WTC11 (cell line): ENCODE measurements at regions not wholly inside any gene's neighbourhood (a gene's known extent, or its start where the extent isn't known, plus 50 kb on each side); places are given as distances from the start of the nearest gene placed in this dataset.

Source experiments
- ATAC-seq: fragments of 200-7000 bp; cut with Tn5 transposase; 2 replicates; pipeline ENCODE4 v1.10.0; 2021; ENCODE audit warnings: mild to moderate bottlenecking, moderate library complexity
- CTCF ChIA-PET: fragments of 300-600 bp; sonication (Branson Sonifier 250); formaldehyde crosslinking; loops from one replicate; lab custom pipeline; 2021; ENCODE audit warnings: antibody characterized with exemption; lab: Charles Lee
- POLR2A ChIA-PET: fragments of 350-600 bp; sonication (Branson Sonifier 250); formaldehyde crosslinking; loops from one replicate; lab custom pipeline; 2021; ENCODE audit warnings: antibody characterized with exemption; lab: Charles Lee
- DNase-seq: peaks from one replicate; pipeline ENCODE4 v3.0.0; 2021; ENCODE audit warnings: low spot score
- H3K27ac Mint-ChIP-seq: 2 replicates; pipeline ENCODE4 v1.8.0; 2021; ENCODE audit warnings: mixed read lengths
- H3K27me3 Mint-ChIP-seq: 2 replicates; pipeline ENCODE4 v1.8.0; 2021; ENCODE audit warnings: low read depth, mild to moderate bottlenecking, moderate library complexity, mixed read lengths
- H3K36me3 Mint-ChIP-seq: 2 replicates; pipeline ENCODE4 v1.8.0; 2021; ENCODE audit warnings: mixed read lengths
- H3K4me1 Mint-ChIP-seq: 2 replicates; pipeline ENCODE4 v1.8.0; 2022; ENCODE audit warnings: mixed read lengths
- H3K4me3 Mint-ChIP-seq: 2 replicates; pipeline ENCODE4 v1.8.0; 2021; ENCODE audit warnings: mild to moderate bottlenecking, moderate library complexity, mixed read lengths
- H3K9me3 Mint-ChIP-seq: 2 replicates; pipeline ENCODE4 v1.8.0; 2021; ENCODE audit warnings: mixed read lengths
- ATF2 ChIP-seq: sonication (generic); formaldehyde crosslinking; IDR thresholded peaks from 2 replicates; pipeline ENCODE4 v1.8.1; 2022; ENCODE audit warnings: low read depth, missing genetic modification reagents, borderline replicate concordance
- CDX4 ChIP-seq: fragments of 250-450 bp; sonication (Bioruptor Pico); IDR thresholded peaks from 2 replicates; pipeline ENCODE4 v1.9.0; 2021; ENCODE audit warnings: moderate library complexity, mild to moderate bottlenecking, inconsistent platforms, borderline replicate concordance
- CREB1 ChIP-seq: sonication (generic); formaldehyde crosslinking; IDR thresholded peaks from 2 replicates; pipeline ENCODE4 v1.8.0; 2023; ENCODE audit warnings: mild to moderate bottlenecking, missing genetic modification reagents
- E2F5 ChIP-seq: sonication (generic); formaldehyde crosslinking; IDR thresholded peaks from 2 replicates; pipeline ENCODE4 v1.8.1; 2022; ENCODE audit warnings: mild to moderate bottlenecking, moderate library complexity, missing genetic modification reagents
- ELF4 ChIP-seq: sonication (generic); formaldehyde crosslinking; IDR thresholded peaks from 2 replicates; pipeline ENCODE4 v1.8.1; 2022; ENCODE audit warnings: low read depth, mild to moderate bottlenecking, moderate library complexity, missing genetic modification reagents
- EMX1 ChIP-seq: fragments of 250-450 bp; sonication (Bioruptor Pico); IDR thresholded peaks from 2 replicates; pipeline ENCODE4 v1.8.0; 2021; ENCODE audit warnings: mild to moderate bottlenecking
- FOXK1 ChIP-seq: sonication (generic); formaldehyde crosslinking; IDR thresholded peaks from 2 replicates; pipeline ENCODE4 v1.8.0; 2022; ENCODE audit warnings: mild to moderate bottlenecking, moderate library complexity, missing genetic modification reagents
- FOXP4 ChIP-seq: sonication (generic); formaldehyde crosslinking; IDR thresholded peaks from 2 replicates; pipeline ENCODE4 v1.8.0; 2022; ENCODE audit warnings: mild to moderate bottlenecking, missing genetic modification reagents
- GRHL2 ChIP-seq: fragments of 250-450 bp; sonication (Bioruptor Pico); IDR thresholded peaks from 2 replicates; pipeline ENCODE4 v1.8.0; 2022; ENCODE audit warnings: mild to moderate bottlenecking, moderate library complexity; ENCODE audit not compliant: insufficient replicate concordance, severe bottlenecking
- HMGA2 ChIP-seq: fragments of 250-450 bp; sonication (Bioruptor Pico); IDR thresholded peaks from 2 replicates; pipeline ENCODE4 v1.4.0; 2021; ENCODE audit warnings: mild to moderate bottlenecking, moderate library complexity
- HMGXB4 ChIP-seq: sonication (generic); formaldehyde crosslinking; IDR thresholded peaks from 2 replicates; pipeline ENCODE4 v1.8.1; 2023; ENCODE audit warnings: mild to moderate bottlenecking, moderate library complexity, missing genetic modification reagents
- JUN ChIP-seq: sonication (generic); formaldehyde crosslinking; IDR thresholded peaks from 2 replicates; pipeline ENCODE4 v1.8.0; 2023; ENCODE audit warnings: mild to moderate bottlenecking, missing genetic modification reagents
- NFE2L1 ChIP-seq: sonication (generic); formaldehyde crosslinking; IDR thresholded peaks from 2 replicates; pipeline ENCODE4 v1.8.1; 2023; ENCODE audit warnings: missing genetic modification reagents
- PRDM15 ChIP-seq: sonication (generic); formaldehyde crosslinking; IDR thresholded peaks from 2 replicates; pipeline ENCODE4 v1.8.0; 2022; ENCODE audit warnings: missing genetic modification reagents
- TCF7 ChIP-seq: sonication (generic); formaldehyde crosslinking; IDR thresholded peaks from 2 replicates; pipeline ENCODE4 v1.8.0; 2022; ENCODE audit warnings: mild to moderate bottlenecking, low read depth, missing genetic modification reagents, moderate library complexity
- TEAD4 ChIP-seq: sonication (generic); formaldehyde crosslinking; IDR thresholded peaks from 2 replicates; pipeline ENCODE4 v1.8.0; 2022; ENCODE audit warnings: mild to moderate bottlenecking, missing genetic modification reagents
- USF2 ChIP-seq: sonication (generic); formaldehyde crosslinking; IDR thresholded peaks from 2 replicates; pipeline ENCODE4 v1.8.1; 2023; ENCODE audit warnings: mild to moderate bottlenecking, missing genetic modification reagents, moderate library complexity
- ZNF121 ChIP-seq: sonication (generic); formaldehyde crosslinking; IDR thresholded peaks from 2 replicates; pipeline ENCODE4 v1.8.0; 2023; ENCODE audit warnings: missing genetic modification reagents
- ZNF263 ChIP-seq: sonication (generic); formaldehyde crosslinking; IDR thresholded peaks from 2 replicates; pipeline ENCODE4 v1.8.1; 2022; ENCODE audit warnings: low read depth, mild to moderate bottlenecking, moderate library complexity, missing genetic modification reagents
- ZSCAN18 ChIP-seq: fragments of 250-450 bp; sonication (Bioruptor Pico); IDR thresholded peaks from 2 replicates; pipeline ENCODE4 v2.1.2; 2022; ENCODE audit warnings: mild to moderate bottlenecking, moderate library complexity

GRCh38 chr1:221514806-221515205 lies 227.1 kb downstream of the DUSP10 start (continued):
- no peak for TF ChIP-seq TCF7 (CRISPR knock-in tag)
- TF ChIP-seq EMX1 (CRISPR knock-in tag) = no peak
- TF ChIP-seq FOXP4 (CRISPR knock-in tag) = no peak
- TF ChIP-seq ZNF121 (CRISPR knock-in tag) = no peak
- no peak for TF ChIP-seq TEAD4 (CRISPR knock-in tag)
- no peak for TF ChIP-seq USF2 (CRISPR knock-in tag)
- no peak for TF ChIP-seq GRHL2
- no peak for TF ChIP-seq FOXK1 (CRISPR knock-in tag)
- no peak for TF ChIP-seq ELF4 (CRISPR knock-in tag)
- TF ChIP-seq, all 79 proteins: peak for 0

- no peaks in the 10 kb centered on the region for H3K36me3 Mint-ChIP-seq
- DNase-seq (no peak), ATAC-seq (no peak)
- POLR2A ChIA-PET = no interaction called here
- H3K27ac Mint-ChIP-seq = no peak overlapping the region
- CTCF ChIA-PET = no interaction called here
- H3K27me3 Mint-ChIP-seq = peaks cover 4% of the 10 kb centered on the region; the same call in 1 of the 2 replicates
- H3K9me3 Mint-ChIP-seq = 0 out of 2 replicates have a peak, but pooled peaks cover 3% of the 10 kb centered on the region
- peaks cover 5% of the 10 kb centered on the region; the same call in 1 of the 2 replicates for H3K4me1 Mint-ChIP-seq
- no peak overlapping the region for H3K4me3 Mint-ChIP-seq
- TF ChIP-seq HMGA2 (CRISPR knock-in tag) (no peak), ATF2 (CRISPR knock-in tag) (no peak), PRDM15 (no peak), NFE2L1 (CRISPR knock-in tag) (no peak), CREB1 (CRISPR knock-in tag) (no peak), ZNF263 (CRISPR knock-in tag) (no peak), ZSCAN18 (no peak), CDX4 (no peak), JUN (CRISPR knock-in tag) (no peak), FOXP4 (CRISPR knock-in tag) (no peak), E2F5 (no peak), HMGXB4 (no peak)
Observed at GRCh38 chr1:221515496-221515895, 226.4 kb downstream of the DUSP10 start.
